ENCODE measurements at regions not wholly inside any gene's neighbourhood (a gene's known extent, or its start where the extent isn't known, plus 50 kb on each side); places are given as distances from the start of the nearest gene placed in this dataset.

DNA sequence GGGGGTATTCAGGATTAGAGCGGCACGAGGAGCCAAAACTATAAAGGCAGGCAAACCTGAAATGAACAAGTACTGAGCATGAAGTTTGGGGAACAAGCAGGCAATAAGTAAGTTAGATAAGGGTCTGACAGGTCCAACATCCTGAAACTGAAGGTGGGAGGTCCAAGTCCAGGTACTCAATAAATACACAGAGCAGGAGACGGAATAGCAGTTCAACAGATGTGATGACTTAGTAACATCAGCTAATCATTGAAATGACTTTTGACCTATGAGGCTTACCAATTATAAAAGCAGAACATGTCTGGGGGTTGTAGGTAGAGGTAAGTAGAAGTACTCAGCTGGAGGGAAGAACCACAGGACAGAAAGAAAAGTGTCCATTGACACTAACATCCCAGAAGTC, 132.8 kb upstream of the PDZRN3 start:
- TF ChIP-seq, protein P1, sequence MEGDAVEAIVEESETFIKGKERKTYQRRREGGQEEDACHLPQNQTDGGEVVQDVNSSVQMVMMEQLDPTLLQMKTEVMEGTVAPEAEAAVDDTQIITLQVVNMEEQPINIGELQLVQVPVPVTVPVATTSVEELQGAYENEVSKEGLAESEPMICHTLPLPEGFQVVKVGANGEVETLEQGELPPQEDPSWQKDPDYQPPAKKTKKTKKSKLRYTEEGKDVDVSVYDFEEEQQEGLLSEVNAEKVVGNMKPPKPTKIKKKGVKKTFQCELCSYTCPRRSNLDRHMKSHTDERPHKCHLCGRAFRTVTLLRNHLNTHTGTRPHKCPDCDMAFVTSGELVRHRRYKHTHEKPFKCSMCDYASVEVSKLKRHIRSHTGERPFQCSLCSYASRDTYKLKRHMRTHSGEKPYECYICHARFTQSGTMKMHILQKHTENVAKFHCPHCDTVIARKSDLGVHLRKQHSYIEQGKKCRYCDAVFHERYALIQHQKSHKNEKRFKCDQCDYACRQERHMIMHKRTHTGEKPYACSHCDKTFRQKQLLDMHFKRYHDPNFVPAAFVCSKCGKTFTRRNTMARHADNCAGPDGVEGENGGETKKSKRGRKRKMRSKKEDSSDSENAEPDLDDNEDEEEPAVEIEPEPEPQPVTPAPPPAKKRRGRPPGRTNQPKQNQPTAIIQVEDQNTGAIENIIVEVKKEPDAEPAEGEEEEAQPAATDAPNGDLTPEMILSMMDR (conservative IDR thresholded peaks at IDR 0.05; ENCODE audit: low read depth, low read length) = no peak
- TF ChIP-seq EZH2 (IDR thresholded peaks at IDR 0.05; ENCODE audit: borderline replicate concordance, low read depth, low read length, poor library complexity, severe bottlenecking) = no peak
